Parathyroid adenoma (tissue), 2 donors: ENCODE measurements at regions not wholly inside any gene's neighbourhood (a gene's known extent, or its start where the extent isn't known, plus 50 kb on each side); places are given as distances from the start of the nearest gene placed in this dataset.
A peak's percentile ranks its signal among the peaks of the same experiment; 100 is the strongest.

ENCODE experiments used
- H2AFZ ChIP-seq: fragments of 300-600 bp; sonication (generic); one replicate; pipeline ENCODE4 v1.7.0; 2017; ENCODE audit warnings: antibody characterized with exemption, mild to moderate bottlenecking
- H3K27ac ChIP-seq: fragments of 300-600 bp; sonication (generic); one replicate; pipeline ENCODE4 v1.7.0; 2017
- H3K27me3 ChIP-seq: fragments of 300-600 bp; sonication (generic); one replicate; pipeline ENCODE4 v1.7.0; 2017; ENCODE audit warnings: low read length; ENCODE audit not compliant: control insufficient read depth, insufficient read depth
- H3K36me3 ChIP-seq: fragments of 300-600 bp; sonication (generic); one replicate; pipeline ENCODE4 v1.7.0; 2017; ENCODE audit warnings: low read length; ENCODE audit not compliant: control insufficient read depth, insufficient read depth
- H3K4me1 ChIP-seq: fragments of 300-600 bp; sonication (generic); one replicate; pipeline ENCODE4 v1.7.0; 2017; ENCODE audit warnings: control low read depth
- H3K4me2 ChIP-seq: fragments of 300-600 bp; sonication (generic); one replicate; pipeline ENCODE4 v1.7.0; 2017; ENCODE audit warnings: low read length
- H3K4me3 ChIP-seq: fragments of 300-600 bp; sonication (generic); one replicate; pipeline ENCODE4 v1.7.0; 2017; ENCODE audit warnings: low read depth, low read length
- H3K79me2 ChIP-seq: fragments of 300-600 bp; sonication (generic); one replicate; pipeline ENCODE4 v1.7.0; 2017; ENCODE audit warnings: control low read depth
- H3K9ac ChIP-seq: fragments of 300-600 bp; sonication (generic); one replicate; pipeline ENCODE4 v1.7.0; 2017; ENCODE audit warnings: mild to moderate bottlenecking
- H3K9me3 ChIP-seq: fragments of 300-600 bp; sonication (generic); one replicate; pipeline ENCODE4 v1.7.0; 2017; ENCODE audit warnings: low read length; ENCODE audit not compliant: control insufficient read depth
- TF ChIP-seq, protein P1 (sequence below): fragments of 300-600 bp; sonication (generic); IDR thresholded peaks from one replicate; pipeline ENCODE4 v1.7.0; 2017; ENCODE audit warnings: antibody characterized with exemption, mild to moderate bottlenecking
- donor health status: primary hyperparathyroidism.

DNA sequence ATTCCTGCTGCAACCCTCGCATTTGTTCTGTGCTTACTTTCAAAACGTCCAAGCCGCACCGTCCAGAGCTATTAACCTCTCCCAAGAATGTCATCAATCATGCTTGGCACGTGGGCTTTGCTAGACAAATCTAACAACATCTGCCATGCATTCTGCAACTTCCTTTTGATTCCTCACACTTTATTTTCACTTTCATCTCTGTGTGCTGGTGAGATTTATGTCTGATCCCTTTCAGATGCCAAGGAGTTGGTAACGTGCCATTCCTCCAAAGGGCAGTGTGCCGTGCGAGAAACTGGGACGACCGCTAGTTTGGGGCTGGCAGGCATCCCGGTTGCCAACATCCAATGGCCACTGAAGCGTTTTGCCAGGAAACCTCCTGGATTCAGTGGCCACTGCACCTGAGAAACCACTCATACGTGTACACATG, 230.0 kb upstream of the PARD3B start:
- H3K27ac ChIP-seq, result no peak overlapping the region
- no peaks in the 10 kb centered on the region for H3K9me3 ChIP-seq
- no peaks in the 10 kb centered on the region for H3K4me1 ChIP-seq
- TF ChIP-seq, protein P1, sequence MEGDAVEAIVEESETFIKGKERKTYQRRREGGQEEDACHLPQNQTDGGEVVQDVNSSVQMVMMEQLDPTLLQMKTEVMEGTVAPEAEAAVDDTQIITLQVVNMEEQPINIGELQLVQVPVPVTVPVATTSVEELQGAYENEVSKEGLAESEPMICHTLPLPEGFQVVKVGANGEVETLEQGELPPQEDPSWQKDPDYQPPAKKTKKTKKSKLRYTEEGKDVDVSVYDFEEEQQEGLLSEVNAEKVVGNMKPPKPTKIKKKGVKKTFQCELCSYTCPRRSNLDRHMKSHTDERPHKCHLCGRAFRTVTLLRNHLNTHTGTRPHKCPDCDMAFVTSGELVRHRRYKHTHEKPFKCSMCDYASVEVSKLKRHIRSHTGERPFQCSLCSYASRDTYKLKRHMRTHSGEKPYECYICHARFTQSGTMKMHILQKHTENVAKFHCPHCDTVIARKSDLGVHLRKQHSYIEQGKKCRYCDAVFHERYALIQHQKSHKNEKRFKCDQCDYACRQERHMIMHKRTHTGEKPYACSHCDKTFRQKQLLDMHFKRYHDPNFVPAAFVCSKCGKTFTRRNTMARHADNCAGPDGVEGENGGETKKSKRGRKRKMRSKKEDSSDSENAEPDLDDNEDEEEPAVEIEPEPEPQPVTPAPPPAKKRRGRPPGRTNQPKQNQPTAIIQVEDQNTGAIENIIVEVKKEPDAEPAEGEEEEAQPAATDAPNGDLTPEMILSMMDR, result no peak
- H3K79me2 ChIP-seq, result no peaks in the 10 kb centered on the region
- no peaks in the 10 kb centered on the region for H3K27me3 ChIP-seq
- H3K36me3 ChIP-seq, result no peaks in the 10 kb centered on the region
- H3K4me2 ChIP-seq, result peak overlapping the region; percentile 19
- no peak overlapping the region for H3K4me3 ChIP-seq
- H2AFZ ChIP-seq, result peak overlapping the region; percentile 4
- no peak overlapping the region for H3K9ac ChIP-seq

DNA sequence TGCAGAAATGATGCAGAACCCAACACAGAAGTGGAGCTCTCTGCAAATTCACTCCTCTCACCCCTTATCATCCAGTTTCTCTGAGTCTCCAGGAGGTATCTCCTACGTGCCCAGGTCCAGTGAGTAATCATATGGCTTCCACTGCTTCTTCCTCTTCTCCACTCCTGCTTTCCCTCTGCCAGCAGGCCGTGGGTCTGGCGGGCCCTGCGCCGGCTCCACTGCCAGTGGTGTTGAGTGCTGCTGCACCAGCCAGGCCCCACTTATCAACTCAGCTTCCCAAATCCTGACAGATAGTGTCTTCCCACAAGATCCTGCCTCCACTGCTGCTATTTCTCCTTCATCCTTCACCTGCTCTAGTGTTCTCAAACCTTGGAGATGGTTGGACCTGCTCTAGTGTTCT, 227.6 kb upstream of the PARD3B start:
- Histone ChIP-seq H3K4me1 (peaks cover 19% of the 10 kb centered on the region), H3K27me3 (no peaks in the 10 kb centered on the region), H3K4me3 (no peak overlapping the region), H2AFZ (no peak overlapping the region), H3K9me3 (no peaks in the 10 kb centered on the region), H3K36me3 (no peaks in the 10 kb centered on the region), H3K79me2 (no peaks in the 10 kb centered on the region), H3K9ac (no peak overlapping the region), H3K27ac (no peak overlapping the region), H3K4me2 (no peak overlapping the region)
- TF ChIP-seq, protein P1, result no peak

DNA sequence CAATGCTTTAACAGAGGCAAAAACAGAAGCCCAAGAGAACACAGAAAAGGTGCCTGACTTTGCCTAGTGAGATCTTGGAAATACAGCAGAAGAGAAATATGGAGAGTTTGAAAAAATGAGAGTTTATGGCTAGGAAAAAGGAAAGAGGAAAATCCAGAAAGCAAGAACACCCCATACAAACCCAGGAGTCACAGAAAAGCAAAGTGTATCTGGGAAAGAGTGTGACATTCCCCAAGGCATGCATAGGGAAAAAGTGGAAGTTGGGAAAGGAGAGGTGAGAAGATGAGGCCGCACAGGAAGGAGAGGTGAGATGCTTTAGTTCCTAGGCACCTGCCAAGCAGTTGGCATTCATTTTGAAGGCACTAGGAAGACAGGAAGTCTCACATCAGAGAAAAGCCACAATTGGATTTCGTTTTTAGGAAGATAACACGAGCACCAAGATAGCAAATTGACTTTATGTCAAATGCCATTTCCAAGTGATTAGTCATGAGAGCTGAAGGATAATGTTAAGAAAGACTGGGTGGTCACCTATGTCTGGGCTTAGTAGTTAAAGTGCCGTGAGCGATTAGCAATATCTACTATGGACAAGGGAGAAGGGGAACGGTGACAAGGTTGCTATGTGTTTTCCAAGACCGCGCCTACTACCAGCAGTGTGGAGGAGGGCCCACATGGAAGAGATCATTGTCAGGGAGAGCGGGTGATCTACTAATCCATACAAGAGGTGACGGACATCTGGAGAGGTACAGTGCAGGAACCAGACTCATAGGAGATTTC, 224.1 kb upstream of the PARD3B start:
- TF ChIP-seq, protein P1, result no peak
- Histone ChIP-seq H3K4me1 (peaks cover 21% of the 10 kb centered on the region), H3K27me3 (no peaks in the 10 kb centered on the region), H3K4me3 (peak overlapping the region; percentile 17), H2AFZ (peak overlapping the region; percentile 55), H3K36me3 (no peaks in the 10 kb centered on the region), H3K79me2 (no peaks in the 10 kb centered on the region), H3K27ac (peak overlapping the region; percentile 83), H3K9me3 (no peaks in the 10 kb centered on the region), H3K9ac (no peak overlapping the region), H3K4me2 (peak overlapping the region; percentile 47)

DNA sequence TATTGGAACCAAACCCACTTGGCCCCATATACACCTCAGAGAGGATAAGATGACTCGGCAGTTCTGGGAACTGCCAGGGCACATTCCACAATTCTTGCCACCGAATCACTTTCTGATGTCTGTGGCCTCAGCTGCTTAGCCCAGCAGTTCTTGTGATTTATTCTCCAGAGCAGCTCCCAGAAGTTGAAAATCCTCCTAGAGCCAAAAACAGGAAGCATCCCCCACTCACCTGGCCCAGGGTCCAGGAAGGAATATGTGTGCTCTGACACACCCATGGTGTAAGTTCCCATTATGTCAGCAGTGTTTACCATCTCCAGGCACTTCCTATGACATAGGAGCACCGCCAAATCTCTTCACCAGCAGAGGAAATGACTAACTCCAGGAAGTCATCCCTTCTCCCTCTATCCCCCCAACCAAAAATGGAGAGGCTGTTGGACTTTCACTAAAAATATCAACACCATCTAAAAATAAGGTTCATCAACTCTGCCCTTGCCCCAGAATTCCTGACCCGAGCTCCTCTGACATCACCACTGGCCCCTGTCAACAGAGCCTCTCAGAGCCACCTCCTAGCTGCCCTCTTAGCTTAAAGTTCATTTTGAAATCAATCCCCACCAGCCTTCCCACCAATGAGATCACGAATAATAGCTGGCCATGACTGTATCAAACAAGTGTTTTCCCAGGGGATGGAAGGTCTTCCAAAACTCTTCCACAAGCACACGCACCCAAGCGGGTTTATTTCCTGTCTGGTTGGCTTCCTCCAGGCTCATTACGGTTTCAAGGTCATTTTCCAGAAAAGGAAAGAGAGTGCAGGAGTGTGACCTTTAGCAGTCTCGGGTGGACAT, 223.1 kb upstream of the PARD3B start:
- peak overlapping the region; percentile 47 for H3K4me2 ChIP-seq
- H3K4me3 ChIP-seq, result peak overlapping the region; percentile 17
- H3K27me3 ChIP-seq, result no peaks in the 10 kb centered on the region
- H3K4me1 ChIP-seq, result peaks cover 21% of the 10 kb centered on the region
- no peaks in the 10 kb centered on the region for H3K79me2 ChIP-seq
- no peaks in the 10 kb centered on the region for H3K9me3 ChIP-seq
- TF ChIP-seq, protein P1, result no peak
- no peaks in the 10 kb centered on the region for H3K36me3 ChIP-seq
- peak overlapping the region; percentile 55 for H2AFZ ChIP-seq
- no peak overlapping the region for H3K9ac ChIP-seq
- peak overlapping the region; percentile 83 for H3K27ac ChIP-seq
